ENCODE measurements at regions not wholly inside any gene's neighbourhood (a gene's known extent, or its start where the extent isn't known, plus 50 kb on each side); places are given as distances from the start of the nearest gene placed in this dataset.
A peak's percentile ranks its signal among the peaks of the same experiment; 100 is the strongest.

DNA sequence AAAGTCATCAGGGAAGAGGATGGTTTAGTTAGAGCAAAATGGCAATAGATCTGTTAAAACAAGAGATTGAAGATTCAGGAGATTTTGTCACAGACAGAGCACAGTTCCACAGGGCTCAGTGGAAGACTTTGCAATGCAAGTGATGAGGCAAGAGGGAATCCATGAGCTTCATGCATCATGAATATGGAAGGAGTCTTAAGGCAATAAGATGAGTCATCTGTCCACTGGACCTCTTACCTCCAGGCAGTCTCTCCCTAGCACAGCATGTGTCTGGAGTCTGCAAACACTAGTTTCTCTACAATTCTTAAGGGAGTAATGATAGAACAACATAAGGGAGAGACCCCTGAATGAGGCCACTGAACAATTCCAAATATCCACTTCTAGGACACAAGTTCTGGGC is 245.7 kb downstream of the NXPE2 start:
- no peak for TF ChIP-seq POLR2AphosphoS5 (IDR thresholded peaks at IDR 0.05; ENCODE audit: insufficient read depth in 1 of 2, low read depth in 1 of 2)
- TF ChIP-seq POLR2A (IDR thresholded peaks at IDR 0.05) = no peak
- TF ChIP-seq CTCF (IDR thresholded peaks at IDR 0.05) = no peak
- Histone ChIP-seq H3K4me1 (no peaks in the 10 kb centered on the region), H3K36me3 (no peaks in the 10 kb centered on the region), H3K4me3 (no peak overlapping the region), H3K27me3 (no peaks in the 10 kb centered on the region), H3K9me3 (no peaks in the 10 kb centered on the region), H3K27ac (no peak overlapping the region)
- intact Hi-C loops (cut with DNase I) = no loop called here
- no peak for DNase-seq (ENCODE audit: extremely low spot score in 2 of 2)

GRCh38 chr11:114925591-114925990 is 247.3 kb downstream of the NXPE2 start:
- TF ChIP-seq POLR2A (IDR thresholded peaks at IDR 0.05) = no peak
- no peak for TF ChIP-seq CTCF (IDR thresholded peaks at IDR 0.05)
- TF ChIP-seq POLR2AphosphoS5 (IDR thresholded peaks at IDR 0.05; ENCODE audit: insufficient read depth in 1 of 2, low read depth in 1 of 2) = no peak

DNA sequence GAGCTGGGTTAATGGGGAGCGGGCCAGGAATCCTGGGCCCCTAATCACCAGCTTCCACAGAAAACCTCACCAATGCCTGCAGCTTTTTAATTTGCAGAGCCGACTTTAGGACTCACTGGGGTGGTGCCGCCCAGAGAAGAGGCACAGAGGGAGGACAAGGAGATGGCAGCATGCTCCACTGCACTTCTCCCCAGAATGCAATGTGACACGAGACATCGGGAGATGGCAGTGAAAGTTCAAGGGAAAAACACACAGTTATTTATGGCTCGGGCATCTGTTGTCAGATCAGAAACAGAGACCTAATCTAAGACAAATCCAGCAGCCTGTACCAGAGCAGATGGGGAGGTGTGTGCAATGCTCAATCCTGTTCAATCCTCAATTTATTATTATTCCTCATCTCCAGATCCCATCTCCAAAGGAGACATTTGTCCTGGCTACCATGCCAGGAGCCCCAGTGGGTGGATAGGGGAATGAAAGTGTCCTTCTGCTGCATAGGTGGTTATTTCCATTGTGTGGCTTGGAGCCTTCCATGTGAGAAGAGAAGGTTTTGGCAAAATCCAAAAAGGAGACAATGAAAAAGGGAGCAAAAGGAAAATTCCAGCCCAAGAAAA is 250.0 kb downstream of the NXPE2 start:
- no peaks in the 10 kb centered on the region for H3K9me3 ChIP-seq
- H3K4me3 ChIP-seq = no peak overlapping the region
- H3K27ac ChIP-seq = no peak overlapping the region
- no peaks in the 10 kb centered on the region for H3K36me3 ChIP-seq
- DNase-seq (ENCODE audit: extremely low spot score in 2 of 2) = no peak
- intact Hi-C loops (cut with DNase I) = no loop called here
- no peaks in the 10 kb centered on the region for H3K27me3 ChIP-seq
- TF ChIP-seq POLR2AphosphoS5 (IDR thresholded peaks at IDR 0.05; ENCODE audit: insufficient read depth in 1 of 2, low read depth in 1 of 2) = no peak
- TF ChIP-seq CTCF (IDR thresholded peaks at IDR 0.05) = no peak
- TF ChIP-seq POLR2A (IDR thresholded peaks at IDR 0.05) = no peak
- no peaks in the 10 kb centered on the region for H3K4me1 ChIP-seq

More at GRCh38 chr11:114925591-114925990, 247.3 kb downstream of the NXPE2 start:
- no peaks in the 10 kb centered on the region for H3K4me1 ChIP-seq
- H3K36me3 ChIP-seq = no peaks in the 10 kb centered on the region
- intact Hi-C loops (cut with DNase I) = no loop called here
- H3K4me3 ChIP-seq = no peak overlapping the region
- H3K27me3 ChIP-seq = no peaks in the 10 kb centered on the region
- no peak overlapping the region for H3K27ac ChIP-seq
- H3K9me3 ChIP-seq = no peaks in the 10 kb centered on the region
- no peak for DNase-seq (ENCODE audit: extremely low spot score in 2 of 2)

DNA sequence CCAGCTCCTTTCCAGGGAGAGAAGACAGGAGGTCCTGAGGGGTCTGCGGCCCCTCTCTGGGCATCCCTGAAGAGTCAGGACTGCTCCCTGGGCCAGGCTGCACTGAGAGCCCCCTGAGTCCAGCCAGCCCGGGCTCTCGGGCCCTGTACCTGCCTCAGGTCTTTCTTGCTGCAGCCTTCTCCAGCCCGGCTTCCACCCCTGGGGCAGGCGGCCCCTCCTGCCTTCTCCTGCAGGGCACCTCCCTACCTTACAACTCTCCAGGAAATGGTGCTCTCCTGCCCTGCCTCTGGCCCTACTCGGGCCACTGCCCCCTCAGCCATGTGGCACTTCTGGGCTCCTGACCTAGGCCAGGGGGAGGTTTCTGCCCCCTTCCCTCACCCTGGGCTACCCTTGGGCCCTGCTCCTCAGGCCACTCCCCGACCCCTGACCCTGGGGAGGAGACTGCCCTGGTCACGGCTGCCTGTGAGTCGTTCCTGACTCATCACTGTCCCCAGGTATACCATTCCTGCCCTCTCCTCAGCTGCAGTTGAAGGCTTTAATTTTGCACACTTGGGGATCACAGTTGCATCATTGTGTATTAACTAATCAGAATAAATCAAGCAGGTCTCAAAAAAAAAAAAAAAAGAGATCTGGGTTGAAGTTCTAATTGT is 251.1 kb downstream of the NXPE2 start:
- H3K4me1 ChIP-seq = no peaks in the 10 kb centered on the region
- H3K9me3 ChIP-seq = no peaks in the 10 kb centered on the region
- H3K27me3 ChIP-seq = no peaks in the 10 kb centered on the region
- no peak overlapping the region for H3K27ac ChIP-seq
- TF ChIP-seq POLR2AphosphoS5 (IDR thresholded peaks at IDR 0.05; ENCODE audit: insufficient read depth in 1 of 2, low read depth in 1 of 2) (no peak), CTCF (IDR thresholded peaks at IDR 0.05) (no peak)
- H3K36me3 ChIP-seq = no peaks in the 10 kb centered on the region
- H3K4me3 ChIP-seq = no peak overlapping the region
- intact Hi-C loops (cut with DNase I) = no loop called here
- DNase-seq (ENCODE audit: extremely low spot score in 2 of 2) = no peak

DNA sequence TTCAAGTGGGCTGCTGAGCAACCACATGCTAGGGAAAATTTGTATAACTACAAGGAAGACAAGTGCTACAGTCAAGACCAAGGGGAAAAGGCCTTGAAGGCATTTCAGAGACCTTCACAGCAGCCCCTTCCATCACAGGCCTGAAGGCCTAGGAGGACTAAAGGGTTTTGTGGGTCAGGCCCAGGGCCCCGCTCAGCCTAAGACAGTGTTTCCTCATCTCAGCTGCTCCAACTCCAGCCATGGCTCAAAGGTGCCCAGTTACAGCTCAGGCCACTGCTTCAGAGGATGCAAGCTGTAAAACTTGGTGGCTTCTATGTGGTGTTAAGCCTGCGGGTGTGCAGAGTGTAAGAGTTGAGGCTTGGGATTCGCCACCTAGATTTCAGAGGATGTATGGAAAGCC is 260.5 kb downstream of the NXPE2 start:
- no peaks in the 10 kb centered on the region for H3K36me3 ChIP-seq
- H3K27ac ChIP-seq = no peak overlapping the region
- H3K27me3 ChIP-seq = no peaks in the 10 kb centered on the region
- no peak overlapping the region for H3K4me3 ChIP-seq
- intact Hi-C loops (cut with DNase I) = no loop called here
- no peaks in the 10 kb centered on the region for H3K9me3 ChIP-seq
- DNase-seq (ENCODE audit: extremely low spot score in 2 of 2) = peak in 1 of 2 donors; percentile 29
- TF ChIP-seq CTCF (IDR thresholded peaks at IDR 0.05) = no peak
- TF ChIP-seq POLR2AphosphoS5 (IDR thresholded peaks at IDR 0.05; ENCODE audit: insufficient read depth in 1 of 2, low read depth in 1 of 2) = no peak
- no peak for TF ChIP-seq POLR2A (IDR thresholded peaks at IDR 0.05)
- no peaks in the 10 kb centered on the region for H3K4me1 ChIP-seq
